ENCODE measurements at regions not wholly inside any gene's neighbourhood (a gene's known extent, or its start where the extent isn't known, plus 50 kb on each side); places are given as distances from the start of the nearest gene placed in this dataset.
"Not testable (repeated sequence)": the region's sequence is repeated elsewhere in the genome, so short reads cannot be mapped to it uniquely, and the experiment has no call there.

GRCh38 chr16:29111421-29111820 is 126.6 kb downstream of the LAT start:
- H3K36me3 Mint-ChIP-seq = peaks cover 3 to 24% (median 10%) of the 10 kb centered on the region in 5 donors
- H3K4me3 Mint-ChIP-seq = no peak overlapping the region

GRCh38 chr16:29108625-29109169 is 123.8 kb downstream of the LAT start:
- CTCF ChIA-PET; H3K36me3 ChIP-seq (ENCODE audit: control insufficient read depth in 2 of 3, insufficient read depth in 3 of 3, low read length in 3 of 3); intact Hi-C loops (cut with micrococcal nuclease); H3K4me1 ChIP-seq (ENCODE audit: control insufficient read depth in 2 of 2, insufficient read depth in 2 of 2, low read length in 2 of 2); H3K4me3 Mint-ChIP-seq; DNase-seq; H3K27ac ChIP-seq (ENCODE audit: low read depth, low read length); H3K27me3 ChIP-seq (ENCODE audit: control insufficient read depth in 2 of 2, insufficient read depth in 2 of 2, low read length in 2 of 2); H3K27me3 Mint-ChIP-seq; H3K4me3 ChIP-seq (ENCODE audit: low read length); H3K9me3 Mint-ChIP-seq; H3K27ac Mint-ChIP-seq; ATAC-seq; POLR2A ChIA-PET; H3K9me3 ChIP-seq (ENCODE audit: control insufficient read depth in 2 of 3, low read length in 3 of 3): not testable (repeated sequence)
- H3K4me1 Mint-ChIP-seq = peaks cover 0 to 23% (median 6%) of the 10 kb centered on the region in 7 donors
- peaks cover 0 to 16% (median 5%) of the 10 kb centered on the region in 5 donors for H3K36me3 Mint-ChIP-seq

More at GRCh38 chr16:29111421-29111820, 126.6 kb downstream of the LAT start:
- Mint-ChIP-seq H3K4me1 (peaks cover 8 to 48% (median 17%) of the 10 kb centered on the region in 7 donors), H3K27me3 (no peaks in the 10 kb centered on the region), H3K9me3 (no peaks in the 10 kb centered on the region), H3K27ac (peak overlapping the region in 7 of 9 donors; percentile 4 to 86 (median 64))
- POLR2A ChIA-PET = no interaction called here
- no peak overlapping the region for H3K4me3 ChIP-seq (ENCODE audit: low read length)
- CTCF ChIA-PET = no interaction called here
- H3K27me3 ChIP-seq (ENCODE audit: control insufficient read depth in 2 of 2, insufficient read depth in 2 of 2, low read length in 2 of 2) = no peaks in the 10 kb centered on the region
- peaks cover 0 to 9% of the 10 kb centered on the region in 2 donors for H3K4me1 ChIP-seq (ENCODE audit: control insufficient read depth in 2 of 2, insufficient read depth in 2 of 2, low read length in 2 of 2)
- H3K36me3 ChIP-seq (ENCODE audit: control insufficient read depth in 2 of 3, insufficient read depth in 3 of 3, low read length in 3 of 3) = peaks cover 0 to 8% (median 0%) of the 10 kb centered on the region in 3 experiments
- ATAC-seq = no peak
- intact Hi-C loops (cut with micrococcal nuclease) = no loop called here
- H3K9me3 ChIP-seq (ENCODE audit: control insufficient read depth in 2 of 3, low read length in 3 of 3) = no peaks in the 10 kb centered on the region
- DNase-seq = no peak
- no peak overlapping the region for H3K27ac ChIP-seq (ENCODE audit: low read depth, low read length)

- Mint-ChIP-seq H3K27me3 (no peaks in the 10 kb centered on the region), H3K9me3 (no peaks in the 10 kb centered on the region), H3K27ac (no peak overlapping the region), H3K36me3 (peaks cover 0 to 13% (median 4%) of the 10 kb centered on the region in 5 donors), H3K4me1 (peaks cover 0 to 13% (median 0%) of the 10 kb centered on the region in 7 donors), H3K4me3 (no peak overlapping the region)
- intact Hi-C loops (cut with micrococcal nuclease) = no loop called here
- no peak for ATAC-seq
- H3K9me3 ChIP-seq (ENCODE audit: control insufficient read depth in 2 of 3, low read length in 3 of 3) = no peaks in the 10 kb centered on the region
- CTCF ChIA-PET = no interaction called here
- H3K4me1 ChIP-seq (ENCODE audit: control insufficient read depth in 2 of 2, insufficient read depth in 2 of 2, low read length in 2 of 2) = peaks cover 0 to under 1% of the 10 kb centered on the region in 2 donors
- DNase-seq = no peak
- no peak overlapping the region for H3K27ac ChIP-seq (ENCODE audit: low read depth, low read length)
- H3K27me3 ChIP-seq (ENCODE audit: control insufficient read depth in 2 of 2, insufficient read depth in 2 of 2, low read length in 2 of 2) = no peaks in the 10 kb centered on the region
- H3K36me3 ChIP-seq (ENCODE audit: control insufficient read depth in 2 of 3, insufficient read depth in 3 of 3, low read length in 3 of 3) = peaks cover 0 to 11% (median 0%) of the 10 kb centered on the region in 3 experiments
- POLR2A ChIA-PET = no interaction called here
- no peak overlapping the region for H3K4me3 ChIP-seq (ENCODE audit: low read length)
These were observed 122.4 kb downstream of the LAT start for GRCh38 chr16:29107299-29107698.

- H3K4me3 Mint-ChIP-seq; H3K9me3 Mint-ChIP-seq; H3K4me3 ChIP-seq (ENCODE audit: low read length); H3K27me3 ChIP-seq (ENCODE audit: control insufficient read depth in 2 of 2, insufficient read depth in 2 of 2, low read length in 2 of 2); H3K27ac ChIP-seq (ENCODE audit: low read depth, low read length); H3K9me3 ChIP-seq (ENCODE audit: control insufficient read depth in 2 of 3, low read length in 3 of 3); POLR2A ChIA-PET; intact Hi-C loops (cut with micrococcal nuclease); CTCF ChIA-PET; H3K4me1 ChIP-seq (ENCODE audit: control insufficient read depth in 2 of 2, insufficient read depth in 2 of 2, low read length in 2 of 2); DNase-seq; H3K27me3 Mint-ChIP-seq; H3K4me1 Mint-ChIP-seq: not testable (repeated sequence)
- peak; percentile 22 for ATAC-seq
- Mint-ChIP-seq H3K36me3 (peaks cover 0 to 14% (median 3%) of the 10 kb centered on the region in 5 donors), H3K27ac (peak overlapping the region in 1 of 9 donors; percentile 36)
- peaks cover 0 to 11% (median 0%) of the 10 kb centered on the region in 3 experiments for H3K36me3 ChIP-seq (ENCODE audit: control insufficient read depth in 2 of 3, insufficient read depth in 3 of 3, low read length in 3 of 3)
These were observed 121.5 kb downstream of the LAT start for GRCh38 chr16:29106259-29106908.

GRCh38 chr16:29104600-29104999 is 119.7 kb downstream of the LAT start:
- H3K4me3 Mint-ChIP-seq; H3K27me3 ChIP-seq (ENCODE audit: control insufficient read depth in 2 of 2, insufficient read depth in 2 of 2, low read length in 2 of 2); DNase-seq; intact Hi-C loops (cut with micrococcal nuclease); H3K9me3 Mint-ChIP-seq; H3K36me3 ChIP-seq (ENCODE audit: control insufficient read depth in 2 of 3, insufficient read depth in 3 of 3, low read length in 3 of 3); H3K9me3 ChIP-seq (ENCODE audit: control insufficient read depth in 2 of 3, low read length in 3 of 3); POLR2A ChIA-PET; H3K4me3 ChIP-seq (ENCODE audit: low read length); H3K27ac Mint-ChIP-seq; CTCF ChIA-PET; H3K36me3 Mint-ChIP-seq; H3K27ac ChIP-seq (ENCODE audit: low read depth, low read length); H3K27me3 Mint-ChIP-seq; ATAC-seq; H3K4me1 Mint-ChIP-seq; H3K4me1 ChIP-seq (ENCODE audit: control insufficient read depth in 2 of 2, insufficient read depth in 2 of 2, low read length in 2 of 2): not testable (repeated sequence)

GRCh38 chr16:29097965-29098364 is 113.1 kb downstream of the LAT start:
- H3K4me3 ChIP-seq (ENCODE audit: low read length); H3K27ac ChIP-seq (ENCODE audit: low read depth, low read length); H3K27me3 Mint-ChIP-seq; ATAC-seq; DNase-seq; POLR2A ChIA-PET; H3K27ac Mint-ChIP-seq; H3K36me3 ChIP-seq (ENCODE audit: control insufficient read depth in 2 of 3, insufficient read depth in 3 of 3, low read length in 3 of 3); H3K4me1 ChIP-seq (ENCODE audit: control insufficient read depth in 2 of 2, insufficient read depth in 2 of 2, low read length in 2 of 2); H3K4me1 Mint-ChIP-seq; H3K9me3 Mint-ChIP-seq; CTCF ChIA-PET; H3K4me3 Mint-ChIP-seq; intact Hi-C loops (cut with micrococcal nuclease); H3K9me3 ChIP-seq (ENCODE audit: control insufficient read depth in 2 of 3, low read length in 3 of 3); H3K36me3 Mint-ChIP-seq; H3K27me3 ChIP-seq (ENCODE audit: control insufficient read depth in 2 of 2, insufficient read depth in 2 of 2, low read length in 2 of 2): not testable (repeated sequence)

Data from naive thymus-derived CD4-positive, alpha-beta T cell (primary cell).